ENCODE measurements at regions not wholly inside any gene's neighbourhood (a gene's known extent, or its start where the extent isn't known, plus 50 kb on each side); places are given as distances from the start of the nearest gene placed in this dataset.

DNA sequence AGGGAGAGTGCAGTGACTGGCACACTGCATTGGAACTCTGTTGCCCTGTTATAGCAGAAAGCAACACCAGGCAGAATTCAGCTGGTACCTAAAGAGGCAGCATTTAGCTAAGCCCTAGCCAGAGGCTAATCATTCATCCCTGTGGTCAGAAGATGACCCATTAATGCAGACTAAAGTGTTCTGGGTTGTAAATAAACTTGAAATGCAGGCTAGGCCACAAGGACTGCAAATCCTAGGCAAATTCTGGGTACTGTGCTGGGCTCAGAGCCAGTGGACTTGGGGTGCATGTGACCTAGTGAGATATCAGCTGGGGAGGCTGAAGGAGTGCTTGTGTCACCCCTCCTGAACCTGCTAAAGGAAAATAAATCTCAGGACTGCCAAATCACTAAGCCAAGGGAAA, 91.2 kb downstream of the LPAR4 start:
- no peak for TF ChIP-seq EP300 (IDR thresholded peaks at IDR 0.05)
- TF ChIP-seq, protein P1, sequence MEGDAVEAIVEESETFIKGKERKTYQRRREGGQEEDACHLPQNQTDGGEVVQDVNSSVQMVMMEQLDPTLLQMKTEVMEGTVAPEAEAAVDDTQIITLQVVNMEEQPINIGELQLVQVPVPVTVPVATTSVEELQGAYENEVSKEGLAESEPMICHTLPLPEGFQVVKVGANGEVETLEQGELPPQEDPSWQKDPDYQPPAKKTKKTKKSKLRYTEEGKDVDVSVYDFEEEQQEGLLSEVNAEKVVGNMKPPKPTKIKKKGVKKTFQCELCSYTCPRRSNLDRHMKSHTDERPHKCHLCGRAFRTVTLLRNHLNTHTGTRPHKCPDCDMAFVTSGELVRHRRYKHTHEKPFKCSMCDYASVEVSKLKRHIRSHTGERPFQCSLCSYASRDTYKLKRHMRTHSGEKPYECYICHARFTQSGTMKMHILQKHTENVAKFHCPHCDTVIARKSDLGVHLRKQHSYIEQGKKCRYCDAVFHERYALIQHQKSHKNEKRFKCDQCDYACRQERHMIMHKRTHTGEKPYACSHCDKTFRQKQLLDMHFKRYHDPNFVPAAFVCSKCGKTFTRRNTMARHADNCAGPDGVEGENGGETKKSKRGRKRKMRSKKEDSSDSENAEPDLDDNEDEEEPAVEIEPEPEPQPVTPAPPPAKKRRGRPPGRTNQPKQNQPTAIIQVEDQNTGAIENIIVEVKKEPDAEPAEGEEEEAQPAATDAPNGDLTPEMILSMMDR (IDR thresholded peaks at IDR 0.05) = no peak
- no peak for TF ChIP-seq POLR2A (IDR thresholded peaks at IDR 0.05)
